ENCODE measurements at regions not wholly inside any gene's neighbourhood (a gene's known extent, or its start where the extent isn't known, plus 50 kb on each side); places are given as distances from the start of the nearest gene placed in this dataset.

- no peak overlapping the region for H3K27ac ChIP-seq
- no peaks in the 10 kb centered on the region for H3K9me3 ChIP-seq
- H3K4me1 ChIP-seq, result no peaks in the 10 kb centered on the region
- no peaks in the 10 kb centered on the region for H3K27me3 ChIP-seq
- DNase-seq (ENCODE audit: low spot score in 2 of 2), result no peak
- H3K36me3 ChIP-seq, result no peaks in the 10 kb centered on the region
- intact Hi-C loops (cut with DNase I; ENCODE audit: low total_unique reads), result no loop called here
- no peak overlapping the region for H3K4me3 ChIP-seq
- TF ChIP-seq CTCF (IDR thresholded peaks at IDR 0.05) (no peak), POLR2AphosphoS5 (IDR thresholded peaks at IDR 0.05) (no peak), POLR2A (IDR thresholded peaks at IDR 0.05) (no peak)
These were observed 685.4 kb downstream of the TENT5A start for GRCh38 chr6:81067057-81067456.

- no peak overlapping the region for H3K4me3 ChIP-seq
- DNase-seq (ENCODE audit: low spot score in 2 of 2), result no peak
- intact Hi-C loops (cut with DNase I; ENCODE audit: low total_unique reads), result loop anchor here (2.0 kb wide), 1 partner anchor 77 kb away; no protein-coding TSS in a partner anchor
- no peaks in the 10 kb centered on the region for H3K9me3 ChIP-seq
- no peaks in the 10 kb centered on the region for H3K4me1 ChIP-seq
- TF ChIP-seq POLR2AphosphoS5 (IDR thresholded peaks at IDR 0.05), result no peak
- TF ChIP-seq CTCF (IDR thresholded peaks at IDR 0.05), result no peak
- TF ChIP-seq POLR2A (IDR thresholded peaks at IDR 0.05), result no peak
- H3K27me3 ChIP-seq, result no peaks in the 10 kb centered on the region
- H3K36me3 ChIP-seq, result no peaks in the 10 kb centered on the region
- H3K27ac ChIP-seq, result no peak overlapping the region
These were observed 688.6 kb downstream of the TENT5A start for GRCh38 chr6:81063891-81064290.

- Histone ChIP-seq H3K27me3 (no peaks in the 10 kb centered on the region), H3K27ac (no peak overlapping the region), H3K4me3 (no peak overlapping the region), H3K4me1 (no peaks in the 10 kb centered on the region), H3K9me3 (no peaks in the 10 kb centered on the region), H3K36me3 (no peaks in the 10 kb centered on the region)
- intact Hi-C loops (cut with DNase I; ENCODE audit: low total_unique reads), result no loop called here
- no peak for DNase-seq (ENCODE audit: low spot score in 2 of 2)
- TF ChIP-seq POLR2AphosphoS5 (IDR thresholded peaks at IDR 0.05) (no peak), CTCF (IDR thresholded peaks at IDR 0.05) (no peak), POLR2A (IDR thresholded peaks at IDR 0.05) (no peak)
These were observed 698.4 kb downstream of the TENT5A start for GRCh38 chr6:81054036-81054435.

- H3K36me3 ChIP-seq, result no peaks in the 10 kb centered on the region
- intact Hi-C loops (cut with DNase I; ENCODE audit: low total_unique reads), result no loop called here
- H3K4me3 ChIP-seq, result no peak overlapping the region
- no peak for DNase-seq (ENCODE audit: low spot score in 2 of 2)
- no peak overlapping the region for H3K27ac ChIP-seq
- no peak for TF ChIP-seq CTCF (IDR thresholded peaks at IDR 0.05)
- TF ChIP-seq POLR2AphosphoS5 (IDR thresholded peaks at IDR 0.05), result no peak
- no peak for TF ChIP-seq POLR2A (IDR thresholded peaks at IDR 0.05)
- H3K27me3 ChIP-seq, result no peaks in the 10 kb centered on the region
- no peaks in the 10 kb centered on the region for H3K9me3 ChIP-seq
- H3K4me1 ChIP-seq, result no peaks in the 10 kb centered on the region
These were observed 700.5 kb downstream of the TENT5A start for GRCh38 chr6:81051952-81052351.

GRCh38 chr6:81049425-81050042 is 702.9 kb downstream of the TENT5A start:
- Histone ChIP-seq H3K9me3 (no peaks in the 10 kb centered on the region), H3K4me3 (no peak overlapping the region), H3K4me1 (no peaks in the 10 kb centered on the region), H3K36me3 (peaks cover 3% of the 10 kb centered on the region), H3K27ac (no peak overlapping the region), H3K27me3 (no peaks in the 10 kb centered on the region)
- no peak for DNase-seq (ENCODE audit: low spot score in 2 of 2)
- no peak for TF ChIP-seq CTCF (IDR thresholded peaks at IDR 0.05)
- TF ChIP-seq POLR2AphosphoS5 (IDR thresholded peaks at IDR 0.05), result no peak
- TF ChIP-seq POLR2A (IDR thresholded peaks at IDR 0.05), result no peak
- intact Hi-C loops (cut with DNase I; ENCODE audit: low total_unique reads), result no loop called here
